Activated naive CD8-positive, alpha-beta T cell treated with anti-CD3 and anti-CD28 coated beads, Interleukin-2, amount 50 U/mL, for 16 hours (primary cell): ENCODE measurements at regions not wholly inside any gene's neighbourhood (a gene's known extent, or its start where the extent isn't known, plus 50 kb on each side); places are given as distances from the start of the nearest gene placed in this dataset.
"Not testable (repeated sequence)": the region's sequence is repeated elsewhere in the genome, so short reads cannot be mapped to it uniquely, and the experiment has no call there.

ENCODE experiments used
- DNase-seq: peaks from one replicate; pipeline ENCODE4 v3.0.0-alpha.2; 2020; ENCODE audit warnings: low read depth, low spot score

GRCh38 chr2:62330959-62331358 is 135.0 kb downstream of the B3GNT2 start:
- no peak for DNase-seq

GRCh38 chr2:62329797-62330196 is 133.9 kb downstream of the B3GNT2 start:
- DNase-seq, result no peak

GRCh38 chr2:62326735-62327134 is 130.8 kb downstream of the B3GNT2 start:
- DNase-seq, result no peak

GRCh38 chr2:62325398-62325797 is 129.5 kb downstream of the B3GNT2 start:
- no peak for DNase-seq

GRCh38 chr2:62321380-62322289 is 125.7 kb downstream of the B3GNT2 start:
- no peak for DNase-seq

GRCh38 chr2:62320657-62321357 is 124.9 kb downstream of the B3GNT2 start:
- no peak for DNase-seq

GRCh38 chr2:62320137-62320536 is 124.2 kb downstream of the B3GNT2 start:
- not testable (repeated sequence) for DNase-seq

- DNase-seq, result no peak
Measured at GRCh38 chr2:62319070-62319469, 123.2 kb downstream of the B3GNT2 start.

- DNase-seq, result no peak
Measured at GRCh38 chr2:62315476-62315875, 119.6 kb downstream of the B3GNT2 start.

- no peak for DNase-seq
Measured at GRCh38 chr2:62314291-62314690, 118.4 kb downstream of the B3GNT2 start.

- no peak for DNase-seq
Measured at GRCh38 chr2:62313449-62314227, 117.7 kb downstream of the B3GNT2 start.

- no peak for DNase-seq
Measured at GRCh38 chr2:62309465-62310091, 113.7 kb downstream of the B3GNT2 start.

- DNase-seq, result no peak
Measured at GRCh38 chr2:62309081-62309464, 113.2 kb downstream of the B3GNT2 start.

- no peak for DNase-seq
Measured at GRCh38 chr2:62307469-62308389, 111.8 kb downstream of the B3GNT2 start.

- DNase-seq, result no peak
Measured at GRCh38 chr2:62306751-62307468, 111.0 kb downstream of the B3GNT2 start.

- DNase-seq, result peak; percentile 64
Measured at GRCh38 chr2:62305421-62306176, 109.7 kb downstream of the B3GNT2 start.

- no peak for DNase-seq
Measured at GRCh38 chr2:62304429-62305417, 108.8 kb downstream of the B3GNT2 start.

- DNase-seq, result no peak
Measured at GRCh38 chr2:62303788-62304187, 107.9 kb downstream of the B3GNT2 start.
